ENCODE measurements at regions not wholly inside any gene's neighbourhood (a gene's known extent, or its start where the extent isn't known, plus 50 kb on each side); places are given as distances from the start of the nearest gene placed in this dataset.

- TF ChIP-seq FOXP2 (optimal IDR thresholded peaks at IDR 0.05; ENCODE audit: borderline replicate concordance, extremely low read depth, extremely low read length, insufficient read depth) = no peak
- TF ChIP-seq REST (IDR thresholded peaks at IDR 0.05; ENCODE audit: insufficient read depth in 1 of 2, low read depth in 2 of 2, low read length in 2 of 2) = no peak
- TF ChIP-seq TAF1 (IDR thresholded peaks at IDR 0.05; ENCODE audit: borderline replicate concordance, insufficient read depth, low read length) = no peak
- TF ChIP-seq POLR2AphosphoS5 (IDR thresholded peaks at IDR 0.05; ENCODE audit: low read depth, low read length) = no peak
- TF ChIP-seq SIN3A (IDR thresholded peaks at IDR 0.05; ENCODE audit: borderline replicate concordance, insufficient read depth, low read length) = no peak
Observed at GRCh38 chr16:86858501-86858900, 280.2 kb downstream of the FOXL1 start.

- TF ChIP-seq SIN3A (IDR thresholded peaks at IDR 0.05; ENCODE audit: borderline replicate concordance, insufficient read depth, low read length) (no peak), TAF1 (IDR thresholded peaks at IDR 0.05; ENCODE audit: borderline replicate concordance, insufficient read depth, low read length) (no peak), REST (IDR thresholded peaks at IDR 0.05; ENCODE audit: insufficient read depth in 1 of 2, low read depth in 2 of 2, low read length in 2 of 2) (no peak), FOXP2 (optimal IDR thresholded peaks at IDR 0.05; ENCODE audit: borderline replicate concordance, extremely low read depth, extremely low read length, insufficient read depth) (no peak), POLR2AphosphoS5 (IDR thresholded peaks at IDR 0.05; ENCODE audit: low read depth, low read length) (no peak)
Observed at GRCh38 chr16:86862595-86863280, 284.4 kb downstream of the FOXL1 start.

GRCh38 chr16:86863609-86864008 is 285.3 kb downstream of the FOXL1 start:
- no peak for TF ChIP-seq FOXP2 (optimal IDR thresholded peaks at IDR 0.05; ENCODE audit: borderline replicate concordance, extremely low read depth, extremely low read length, insufficient read depth)
- no peak for TF ChIP-seq SIN3A (IDR thresholded peaks at IDR 0.05; ENCODE audit: borderline replicate concordance, insufficient read depth, low read length)
- TF ChIP-seq REST (IDR thresholded peaks at IDR 0.05; ENCODE audit: insufficient read depth in 1 of 2, low read depth in 2 of 2, low read length in 2 of 2) = no peak
- no peak for TF ChIP-seq TAF1 (IDR thresholded peaks at IDR 0.05; ENCODE audit: borderline replicate concordance, insufficient read depth, low read length)
- no peak for TF ChIP-seq POLR2AphosphoS5 (IDR thresholded peaks at IDR 0.05; ENCODE audit: low read depth, low read length)

GRCh38 chr16:86864586-86864985 is 286.2 kb downstream of the FOXL1 start:
- TF ChIP-seq TAF1 (IDR thresholded peaks at IDR 0.05; ENCODE audit: borderline replicate concordance, insufficient read depth, low read length) (no peak), SIN3A (IDR thresholded peaks at IDR 0.05; ENCODE audit: borderline replicate concordance, insufficient read depth, low read length) (no peak), POLR2AphosphoS5 (IDR thresholded peaks at IDR 0.05; ENCODE audit: low read depth, low read length) (no peak), FOXP2 (optimal IDR thresholded peaks at IDR 0.05; ENCODE audit: borderline replicate concordance, extremely low read depth, extremely low read length, insufficient read depth) (no peak)

GRCh38 chr16:86865851-86866662 is 287.7 kb downstream of the FOXL1 start:
- no peak for TF ChIP-seq REST (IDR thresholded peaks at IDR 0.05; ENCODE audit: insufficient read depth in 1 of 2, low read depth in 2 of 2, low read length in 2 of 2)
- no peak for TF ChIP-seq POLR2AphosphoS5 (IDR thresholded peaks at IDR 0.05; ENCODE audit: low read depth, low read length)
- TF ChIP-seq SIN3A (IDR thresholded peaks at IDR 0.05; ENCODE audit: borderline replicate concordance, insufficient read depth, low read length) = no peak
- TF ChIP-seq TAF1 (IDR thresholded peaks at IDR 0.05; ENCODE audit: borderline replicate concordance, insufficient read depth, low read length) = no peak
- no peak for TF ChIP-seq FOXP2 (optimal IDR thresholded peaks at IDR 0.05; ENCODE audit: borderline replicate concordance, extremely low read depth, extremely low read length, insufficient read depth)
